GM23248 (cell line): ENCODE measurements at regions not wholly inside any gene's neighbourhood (a gene's known extent, or its start where the extent isn't known, plus 50 kb on each side); places are given as distances from the start of the nearest gene placed in this dataset.

Experiments
- DNase-seq: peaks from one replicate; pipeline ENCODE4 v3.0.0-alpha.2; 2015
- H2AFZ ChIP-seq: fragments of 200-600 bp; sonication (generic); 2 replicates; pipeline ENCODE4 v1.6.1; 2016; ENCODE audit warnings: antibody characterized with exemption
- H3F3A ChIP-seq: fragments of 200-600 bp; sonication (generic); 2 replicates; pipeline ENCODE4 v1.6.1; 2016; ENCODE audit warnings: mild to moderate bottlenecking, antibody characterized with exemption, mixed run types; ENCODE audit not compliant: insufficient read depth
- H3K27ac ChIP-seq: fragments of 200-600 bp; sonication (generic); 2 replicates; pipeline ENCODE4 v1.5.1; 2016; ENCODE audit warnings: mild to moderate bottlenecking
- H3K27me3 ChIP-seq: fragments of 200-600 bp; sonication (generic); replicated peaks from 2 replicates; pipeline ENCODE4 v1.6.1; 2016; ENCODE audit warnings: mild to moderate bottlenecking; ENCODE audit not compliant: insufficient read depth
- H3K36me3 ChIP-seq: fragments of 200-600 bp; sonication (generic); 2 replicates; pipeline ENCODE4 v1.6.1; 2016; ENCODE audit warnings: low read depth, mild to moderate bottlenecking
- H3K4me1 ChIP-seq: fragments of 200-600 bp; sonication (generic); 2 replicates; pipeline ENCODE4 v1.6.1; 2016; ENCODE audit warnings: mild to moderate bottlenecking; ENCODE audit not compliant: insufficient read depth
- H3K4me2 ChIP-seq: fragments of 200-600 bp; sonication (generic); one replicate; pipeline ENCODE4 v1.6.1; 2016; ENCODE audit warnings: mild to moderate bottlenecking; ENCODE audit not compliant: unreplicated experiment
- H3K4me3 ChIP-seq: fragments of 200-600 bp; sonication (generic); 2 replicates; pipeline ENCODE4 v1.5.1; 2016; ENCODE audit warnings: mild to moderate bottlenecking
- H3K79me2 ChIP-seq: fragments of 200-600 bp; sonication (generic); 2 replicates; pipeline ENCODE4 v1.6.1; 2016; ENCODE audit warnings: mild to moderate bottlenecking; ENCODE audit not compliant: insufficient read depth
- H3K9ac ChIP-seq: fragments of 200-600 bp; sonication (generic); 2 replicates; pipeline ENCODE4 v1.6.1; 2016; ENCODE audit warnings: mild to moderate bottlenecking
- H3K9me2 ChIP-seq: fragments of 200-600 bp; sonication (generic); 2 replicates; pipeline ENCODE4 v1.6.1; 2016; ENCODE audit warnings: mixed run types, mild to moderate bottlenecking, moderate library complexity; ENCODE audit not compliant: insufficient read depth
- H3K9me3 ChIP-seq: fragments of 200-600 bp; sonication (generic); one replicate; pipeline ENCODE4 v1.6.1; 2017; ENCODE audit warnings: low read depth
- H4K20me1 ChIP-seq: fragments of 200-600 bp; sonication (generic); 2 replicates; pipeline ENCODE4 v1.6.0; 2016; ENCODE audit not compliant: insufficient read depth
- EZH2 ChIP-seq: fragments of 200-600 bp; sonication (generic); IDR thresholded peaks from 2 replicates; pipeline ENCODE4 v1.6.1; 2018; ENCODE audit warnings: antibody characterized with exemption, mild to moderate bottlenecking; ENCODE audit not compliant: insufficient read depth, poor library complexity, severe bottlenecking
- EZH2phosphoT487 ChIP-seq: fragments of 200-600 bp; sonication (generic); IDR thresholded peaks from 2 replicates; pipeline ENCODE4 v1.6.1; 2018; ENCODE audit warnings: antibody characterized with exemption, moderate library complexity, mild to moderate bottlenecking, low read depth; ENCODE audit not compliant: insufficient read depth
- WGBS, 2 experiments: methylation state at CpG; one replicate each; pipeline ENCODE4 v1.1.6; 2015 to 2017; ENCODE audit warnings: low lambda C conversion rate in 2 of 2, low coverage in 1 of 2; ENCODE audit errors: missing lambda C conversion rate in 2 of 2; 5-methylcytosine and 5-hydroxymethylcytosine counted together
- in situ Hi-C: fragments of 300-500 bp; cut with MboI; formaldehyde crosslinking; loops from 2 replicates; pipeline ENCODE4 v1.15.0; 2020

DNA sequence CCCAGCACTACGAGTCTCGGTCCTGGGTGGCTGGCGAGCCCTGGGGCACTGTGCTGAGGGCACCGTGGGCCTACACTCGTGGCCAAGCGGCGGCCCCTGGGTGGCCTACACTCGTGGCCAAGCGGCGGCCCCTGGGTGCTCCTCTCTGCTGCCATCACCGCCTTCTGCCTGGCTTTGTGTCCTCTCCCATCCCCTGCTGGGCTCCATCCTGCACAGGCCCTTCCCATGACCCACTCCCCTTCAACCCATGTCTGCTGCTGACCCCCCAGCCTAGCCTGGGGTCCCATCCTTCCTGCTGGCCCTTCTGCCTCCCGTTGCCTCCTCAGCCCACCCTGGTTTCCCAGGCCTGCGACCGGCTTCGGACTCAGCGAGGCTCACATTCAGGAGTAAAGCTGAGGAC is 87.4 kb upstream of the CLDN5 start:
- Histone ChIP-seq H3F3A (no peaks in the 10 kb centered on the region), H3K9me3 (no peaks in the 10 kb centered on the region), H4K20me1 (no peaks in the 10 kb centered on the region), H3K79me2 (no peaks in the 10 kb centered on the region), H2AFZ (no peak overlapping the region), H3K4me2 (no peak overlapping the region), H3K4me1 (no peaks in the 10 kb centered on the region), H3K9me2 (no peaks in the 10 kb centered on the region), H3K27ac (no peak overlapping the region), H3K36me3 (no peaks in the 10 kb centered on the region), H3K4me3 (no peak overlapping the region), H3K9ac (no peak overlapping the region), H3K27me3 (peaks cover 45% of the 10 kb centered on the region)
- no peak for DNase-seq
- WGBS, 2 experiments: 65 to 74% methylated on average over 16 of the region's 16 CpGs
- no peak for TF ChIP-seq EZH2phosphoT487
- no peak for TF ChIP-seq EZH2
- in situ Hi-C loops: no loop called here

- Histone ChIP-seq H3K9ac (no peak overlapping the region), H3K27me3 (peaks cover 51% of the 10 kb centered on the region), H3K4me2 (no peak overlapping the region), H3K9me3 (no peaks in the 10 kb centered on the region), H4K20me1 (no peaks in the 10 kb centered on the region), H3K4me3 (no peak overlapping the region), H3K4me1 (no peaks in the 10 kb centered on the region), H3K79me2 (no peaks in the 10 kb centered on the region), H3K9me2 (no peaks in the 10 kb centered on the region), H2AFZ (no peak overlapping the region), H3F3A (no peaks in the 10 kb centered on the region), H3K36me3 (no peaks in the 10 kb centered on the region), H3K27ac (no peak overlapping the region)
- TF ChIP-seq EZH2phosphoT487 (no peak), EZH2 (no peak)
- WGBS, 2 experiments: 61 to 67% methylated on average over 16 of the region's 16 CpGs
- DNase-seq: no peak
- in situ Hi-C loops: no loop called here
These were observed 88.8 kb upstream of the CLDN5 start for GRCh38 chr22:19612866-19613572.

- H3K4me3 ChIP-seq: no peak overlapping the region
- H3K9ac ChIP-seq: no peak overlapping the region
- no peaks in the 10 kb centered on the region for H3K79me2 ChIP-seq
- DNase-seq: no peak
- no peaks in the 10 kb centered on the region for H4K20me1 ChIP-seq
- H3F3A ChIP-seq: no peaks in the 10 kb centered on the region
- H3K9me2 ChIP-seq: no peaks in the 10 kb centered on the region
- H3K9me3 ChIP-seq: no peaks in the 10 kb centered on the region
- peaks cover 48% of the 10 kb centered on the region for H3K27me3 ChIP-seq
- TF ChIP-seq EZH2 (no peak), EZH2phosphoT487 (no peak)
- H3K36me3 ChIP-seq: no peaks in the 10 kb centered on the region
- 30% methylated on average over 2 of the region's 2 CpGs for WGBS, 2 experiments
- H2AFZ ChIP-seq: no peak overlapping the region
- H3K27ac ChIP-seq: no peak overlapping the region
- H3K4me2 ChIP-seq: no peak overlapping the region
- in situ Hi-C loops: no loop called here
- H3K4me1 ChIP-seq: no peaks in the 10 kb centered on the region
These were observed 90.3 kb upstream of the CLDN5 start for GRCh38 chr22:19614536-19614863.

DNA sequence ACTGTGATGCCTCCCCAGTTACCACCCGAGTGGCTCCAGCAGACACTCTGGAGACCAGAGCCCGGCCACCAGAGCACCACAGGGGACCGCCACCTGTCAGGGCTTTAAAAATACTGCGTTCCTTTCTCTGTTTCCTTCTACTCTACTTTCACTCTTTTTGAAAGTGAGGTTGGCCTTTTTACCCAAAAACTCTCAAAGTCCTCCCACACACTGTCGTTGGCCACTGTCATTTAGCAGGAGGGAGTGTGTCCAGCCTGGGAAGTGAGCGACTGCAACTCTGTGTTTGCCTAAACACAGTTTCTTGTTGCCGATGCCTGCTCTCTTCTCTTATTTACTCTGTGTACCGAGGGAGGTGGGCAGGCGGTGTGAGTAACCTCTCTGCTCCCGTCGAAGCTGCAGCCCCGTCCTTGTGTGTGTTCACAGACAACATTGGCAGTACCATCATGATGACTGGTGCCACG is 90.8 kb upstream of the CLDN5 start:
- in situ Hi-C loops: no loop called here
- H3K27me3 ChIP-seq: peaks cover 48% of the 10 kb centered on the region
- H3K9ac ChIP-seq: no peak overlapping the region
- no peaks in the 10 kb centered on the region for H3K79me2 ChIP-seq
- no peaks in the 10 kb centered on the region for H4K20me1 ChIP-seq
- DNase-seq: no peak
- no peaks in the 10 kb centered on the region for H3K9me2 ChIP-seq
- no peaks in the 10 kb centered on the region for H3K9me3 ChIP-seq
- WGBS, 2 experiments: 56 to 63% methylated on average over 13 of the region's 13 CpGs
- no peaks in the 10 kb centered on the region for H3K4me1 ChIP-seq
- H3K4me2 ChIP-seq: no peak overlapping the region
- H3F3A ChIP-seq: no peaks in the 10 kb centered on the region
- H3K36me3 ChIP-seq: no peaks in the 10 kb centered on the region
- no peak overlapping the region for H3K27ac ChIP-seq
- H2AFZ ChIP-seq: no peak overlapping the region
- H3K4me3 ChIP-seq: no peak overlapping the region
- TF ChIP-seq EZH2phosphoT487 (no peak), EZH2 (no peak)
